ENCODE measurements at regions not wholly inside any gene's neighbourhood (a gene's known extent, or its start where the extent isn't known, plus 50 kb on each side); places are given as distances from the start of the nearest gene placed in this dataset.

GRCh38 chr2:153213022-153213421 is 265.5 kb downstream of the RPRM start:
- Histone ChIP-seq H3K27ac (no peak overlapping the region), H3K4me1 (no peaks in the 10 kb centered on the region), H3K4me2 (no peak overlapping the region), H3K9ac (no peak overlapping the region), H3K9me3 (no peaks in the 10 kb centered on the region), H3K36me3 (no peaks in the 10 kb centered on the region), H3K4me3 (no peak overlapping the region), H4K20me1 (no peaks in the 10 kb centered on the region), H3K27me3 (no peaks in the 10 kb centered on the region)
- no peak for TF ChIP-seq Cebpa-rat (IDR thresholded peaks at IDR 0.05)

- Histone ChIP-seq H4K20me1 (no peaks in the 10 kb centered on the region), H3K36me3 (no peaks in the 10 kb centered on the region), H3K4me1 (no peaks in the 10 kb centered on the region), H3K9me3 (0 out of 2 replicates have a peak, but pooled peaks cover 5% of the 10 kb centered on the region), H3K27me3 (no peaks in the 10 kb centered on the region), H3K27ac (no peak overlapping the region), H3K9ac (no peak overlapping the region), H3K4me3 (no peak overlapping the region), H3K4me2 (no peak overlapping the region)
- no peak for TF ChIP-seq Cebpa-rat (IDR thresholded peaks at IDR 0.05)
These were observed 280.9 kb downstream of the RPRM start for GRCh38 chr2:153197402-153198386.

GRCh38 chr2:153196378-153197058 is 282.0 kb downstream of the RPRM start:
- no peaks in the 10 kb centered on the region for H4K20me1 ChIP-seq

GRCh38 chr2:153195342-153195741 is 283.2 kb downstream of the RPRM start:
- Histone ChIP-seq H3K36me3 (no peaks in the 10 kb centered on the region), H3K9me3 (0 out of 2 replicates have a peak, but pooled peaks cover 5% of the 10 kb centered on the region), H4K20me1 (no peaks in the 10 kb centered on the region), H3K4me1 (no peaks in the 10 kb centered on the region), H3K27ac (no peak overlapping the region), H3K4me3 (no peak overlapping the region), H3K4me2 (no peak overlapping the region), H3K27me3 (no peaks in the 10 kb centered on the region), H3K9ac (no peak overlapping the region)
- TF ChIP-seq Cebpa-rat (IDR thresholded peaks at IDR 0.05), result no peak

More at GRCh38 chr2:153196378-153197058, 282.0 kb downstream of the RPRM start:
- TF ChIP-seq Cebpa-rat (IDR thresholded peaks at IDR 0.05), result no peak
- Histone ChIP-seq H3K4me1 (no peaks in the 10 kb centered on the region), H3K4me3 (no peak overlapping the region), H3K27me3 (no peaks in the 10 kb centered on the region), H3K9ac (no peak overlapping the region), H3K9me3 (0 out of 2 replicates have a peak, but pooled peaks cover 5% of the 10 kb centered on the region), H3K4me2 (no peak overlapping the region), H3K27ac (no peak overlapping the region), H3K36me3 (no peaks in the 10 kb centered on the region)

GRCh38 chr2:153189091-153189888 is 289.3 kb downstream of the RPRM start:
- Histone ChIP-seq H3K27ac (no peak overlapping the region), H3K9me3 (peaks cover 5% of the 10 kb centered on the region; the same call in 1 of the 2 replicates), H4K20me1 (no peaks in the 10 kb centered on the region), H3K4me1 (no peaks in the 10 kb centered on the region), H3K9ac (no peak overlapping the region), H3K4me3 (no peak overlapping the region), H3K36me3 (no peaks in the 10 kb centered on the region), H3K27me3 (no peaks in the 10 kb centered on the region), H3K4me2 (no peak overlapping the region)
- no peak for TF ChIP-seq Cebpa-rat (IDR thresholded peaks at IDR 0.05)

GRCh38 chr2:153179808-153180207 is 298.8 kb downstream of the RPRM start:
- Histone ChIP-seq H3K27me3 (no peaks in the 10 kb centered on the region), H3K9ac (no peak overlapping the region), H3K4me2 (no peak overlapping the region), H3K27ac (no peak overlapping the region), H4K20me1 (no peaks in the 10 kb centered on the region), H3K4me3 (no peak overlapping the region), H3K4me1 (no peaks in the 10 kb centered on the region), H3K9me3 (no peaks in the 10 kb centered on the region), H3K36me3 (no peaks in the 10 kb centered on the region)
- TF ChIP-seq Cebpa-rat (IDR thresholded peaks at IDR 0.05), result peak; percentile 52; the same call in 1 of the 2 replicates

GRCh38 chr2:153169609-153170008 is 309.0 kb downstream of the RPRM start:
- Histone ChIP-seq H3K9ac (no peak overlapping the region), H3K4me2 (no peak overlapping the region), H3K9me3 (no peaks in the 10 kb centered on the region), H4K20me1 (no peaks in the 10 kb centered on the region), H3K27me3 (no peaks in the 10 kb centered on the region), H3K4me1 (no peaks in the 10 kb centered on the region), H3K27ac (no peak overlapping the region), H3K36me3 (no peaks in the 10 kb centered on the region), H3K4me3 (no peak overlapping the region)
- no peak for TF ChIP-seq Cebpa-rat (IDR thresholded peaks at IDR 0.05)

- TF ChIP-seq Cebpa-rat (IDR thresholded peaks at IDR 0.05), result no peak
- no peaks in the 10 kb centered on the region for H3K27me3 ChIP-seq
- no peaks in the 10 kb centered on the region for H3K36me3 ChIP-seq
- H4K20me1 ChIP-seq, result no peaks in the 10 kb centered on the region
- no peaks in the 10 kb centered on the region for H3K4me1 ChIP-seq
- no peak overlapping the region for H3K4me3 ChIP-seq
- H3K27ac ChIP-seq, result no peak overlapping the region
- H3K9ac ChIP-seq, result no peak overlapping the region
- no peaks in the 10 kb centered on the region for H3K9me3 ChIP-seq
- no peak overlapping the region for H3K4me2 ChIP-seq
These were observed 313.5 kb downstream of the RPRM start for GRCh38 chr2:153165021-153165420.

GRCh38 chr2:153163055-153163454 is 315.5 kb downstream of the RPRM start:
- H3K9ac ChIP-seq, result no peak overlapping the region
- no peak overlapping the region for H3K4me3 ChIP-seq
- no peak overlapping the region for H3K27ac ChIP-seq
- H3K4me1 ChIP-seq, result no peaks in the 10 kb centered on the region
- H3K36me3 ChIP-seq, result no peaks in the 10 kb centered on the region
- H3K27me3 ChIP-seq, result no peaks in the 10 kb centered on the region
- no peak for TF ChIP-seq Cebpa-rat (IDR thresholded peaks at IDR 0.05)
- H4K20me1 ChIP-seq, result no peaks in the 10 kb centered on the region
- H3K4me2 ChIP-seq, result no peak overlapping the region
- no peaks in the 10 kb centered on the region for H3K9me3 ChIP-seq
